HG02852 (cell line): ENCODE measurements at regions not wholly inside any gene's neighbourhood (a gene's known extent, or its start where the extent isn't known, plus 50 kb on each side); places are given as distances from the start of the nearest gene placed in this dataset.
"Not testable (repeated sequence)": the region's sequence is repeated elsewhere in the genome, so short reads cannot be mapped to it uniquely, and the experiment has no call there.

Experiments
- ATAC-seq: cut with Tn5 transposase; IDR thresholded peaks from one replicate; pipeline ENCODE4 v1.9.1; 2021; ENCODE audit warnings: mild to moderate bottlenecking, moderate library complexity; ENCODE audit not compliant: unreplicated experiment

- ATAC-seq: no peak
These were observed 180.2 kb upstream of the EOLA2 start for GRCh38 chrX:150118476-150118875.

DNA sequence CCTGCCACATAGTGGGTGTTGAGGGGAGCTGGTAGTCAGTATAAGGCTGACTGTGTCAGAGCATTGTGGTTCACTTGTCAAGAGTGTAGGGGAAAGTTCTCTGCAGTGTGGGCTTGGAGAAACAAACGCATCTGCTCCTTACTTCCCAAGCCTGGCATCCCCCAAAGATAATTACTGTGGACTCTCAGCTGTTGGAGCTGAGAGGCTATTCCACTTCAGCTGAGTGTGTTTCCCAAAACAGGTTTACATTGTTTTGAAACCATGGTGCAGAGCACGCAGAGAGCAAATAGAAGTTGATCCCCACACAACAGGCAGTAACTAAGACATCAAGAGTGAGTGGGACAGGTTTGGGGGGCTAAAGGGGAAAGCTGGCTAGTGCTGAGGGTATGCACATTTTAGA is 181.0 kb upstream of the EOLA2 start:
- no peak for ATAC-seq

- not testable (repeated sequence) for ATAC-seq
These were observed 186.8 kb upstream of the EOLA2 start for GRCh38 chrX:150125045-150125444.

DNA sequence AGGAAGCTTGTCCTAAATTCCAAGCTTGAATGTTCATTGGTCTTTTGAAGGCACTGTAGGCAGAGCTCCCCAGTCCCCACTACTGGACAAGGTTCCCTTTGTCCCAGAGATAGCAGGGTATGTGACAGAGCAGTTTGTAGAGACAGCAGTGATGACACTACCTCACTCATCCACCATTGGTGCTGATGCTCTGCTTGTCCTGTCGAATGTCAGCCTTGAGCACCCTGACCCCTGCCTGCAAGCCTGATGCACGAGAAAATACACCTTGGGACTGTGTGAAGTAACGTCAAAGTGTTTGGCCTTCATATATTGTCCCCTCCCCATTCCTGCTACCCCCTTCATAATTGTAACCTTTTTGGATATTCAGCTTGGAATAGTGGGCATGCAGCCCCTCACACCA is 188.9 kb upstream of the EOLA2 start:
- ATAC-seq: no peak

- ATAC-seq: no peak
These were observed 205.6 kb upstream of the EOLA2 start for GRCh38 chrX:150143721-150144440.

DNA sequence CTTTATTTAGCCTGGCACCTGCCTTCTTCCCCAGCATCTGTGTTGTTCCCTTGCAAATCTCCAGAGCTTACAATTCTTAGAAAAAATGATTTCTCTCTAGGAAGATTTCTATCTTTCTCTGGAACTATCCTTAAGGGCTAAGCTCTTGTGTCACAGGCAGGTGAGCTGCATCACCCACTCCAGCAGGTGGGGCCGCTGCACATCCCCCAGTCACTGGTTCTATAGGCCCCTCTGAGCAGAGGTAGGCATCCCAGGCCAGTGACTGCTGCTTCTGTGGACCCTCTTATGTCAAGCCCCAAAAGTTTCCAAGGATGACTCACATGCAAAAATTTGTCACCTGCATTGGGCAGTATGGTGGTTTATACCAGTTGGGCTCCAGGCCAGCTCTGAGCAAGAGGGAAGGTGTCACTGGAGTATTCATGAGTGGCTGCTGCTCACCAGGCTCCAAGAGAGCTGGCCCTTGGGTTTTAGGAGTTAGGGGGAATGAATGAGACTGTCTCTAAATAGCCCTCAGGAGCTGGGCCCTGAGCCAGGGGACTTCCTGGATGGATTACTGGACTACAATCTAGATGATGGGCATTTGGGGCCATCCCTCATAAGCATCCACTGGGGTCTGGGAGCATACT is 208.1 kb upstream of the EOLA2 start:
- ATAC-seq: no peak

DNA sequence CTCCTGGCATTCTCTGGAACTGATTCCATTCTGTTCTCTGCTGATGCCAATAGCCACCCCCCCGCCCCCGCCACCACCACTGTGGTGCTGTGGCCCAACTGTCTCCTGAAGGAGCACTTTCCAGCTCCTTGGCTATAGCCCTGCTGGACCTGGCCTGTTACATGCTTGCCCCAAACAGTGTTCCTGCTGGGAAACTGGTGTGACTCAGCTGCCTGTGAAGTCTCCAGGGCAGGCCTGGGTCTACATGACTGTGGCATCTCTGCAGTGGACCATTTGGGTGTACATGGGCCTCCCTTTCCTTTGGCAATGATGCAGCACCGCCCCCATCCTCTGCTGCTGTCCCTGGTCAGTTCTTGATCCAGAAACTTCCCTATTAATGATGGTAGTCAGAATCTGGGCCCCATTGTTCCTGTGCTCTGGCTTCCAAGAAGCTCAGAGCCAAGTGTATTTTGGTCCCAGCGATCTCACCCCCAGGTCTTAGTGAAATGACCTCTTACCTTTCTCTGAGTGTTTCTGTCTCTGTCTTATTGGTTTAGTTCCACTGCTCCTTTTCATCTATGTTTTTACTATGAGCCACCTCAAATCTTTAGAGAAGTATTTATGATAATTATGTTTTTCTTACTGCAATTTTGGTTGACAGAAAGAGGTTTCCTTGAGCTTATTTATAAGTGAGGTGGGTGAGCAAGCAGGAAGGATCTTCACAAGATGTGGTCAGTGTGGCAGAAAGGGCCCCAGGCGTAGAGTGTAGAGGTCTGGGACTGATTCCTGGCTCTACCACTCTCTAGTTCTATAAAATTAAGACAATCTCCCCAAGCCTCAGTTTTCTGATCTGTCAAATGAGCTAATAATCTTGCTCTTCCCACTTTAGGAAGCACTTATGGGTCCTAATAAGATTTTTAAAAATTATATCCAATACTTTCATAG is 210.7 kb upstream of the EOLA2 start:
- ATAC-seq: no peak

DNA sequence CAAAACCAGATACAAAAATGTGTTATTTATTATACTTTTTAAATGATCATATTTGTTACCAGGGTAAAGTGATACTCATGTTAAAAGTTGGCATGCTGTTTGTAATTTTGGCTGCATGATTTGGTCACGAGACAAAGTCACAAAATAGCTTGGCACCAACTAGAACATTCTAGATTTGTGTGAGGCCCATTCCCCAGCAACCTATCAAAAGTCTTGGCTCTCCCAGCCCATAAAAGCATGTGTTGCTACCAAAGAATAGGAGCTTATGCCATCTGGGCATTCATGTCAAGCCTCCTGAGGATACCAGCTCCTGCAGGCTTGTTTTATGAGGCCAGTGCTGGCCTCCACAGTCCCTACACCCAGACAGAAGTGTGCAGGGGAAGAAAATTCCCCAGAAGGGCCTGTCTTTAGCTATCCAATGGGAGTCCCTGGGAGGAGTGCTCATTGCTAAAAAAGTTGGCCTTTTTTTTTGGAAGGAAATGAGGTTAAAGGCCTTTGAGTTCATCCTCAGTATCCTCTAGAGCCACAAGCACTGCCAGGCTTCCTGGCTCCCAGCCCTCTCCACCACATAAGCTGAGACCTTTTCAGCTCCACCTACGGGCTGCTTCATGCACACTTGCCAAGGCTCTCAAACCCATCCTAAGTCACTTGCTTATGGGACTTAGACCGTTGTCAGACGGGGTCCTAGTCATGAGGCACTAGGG is 211.9 kb upstream of the EOLA2 start:
- no peak for ATAC-seq

GRCh38 chrX:150150780-150151125 is 212.4 kb upstream of the MAMLD1 start:
- ATAC-seq: no peak

DNA sequence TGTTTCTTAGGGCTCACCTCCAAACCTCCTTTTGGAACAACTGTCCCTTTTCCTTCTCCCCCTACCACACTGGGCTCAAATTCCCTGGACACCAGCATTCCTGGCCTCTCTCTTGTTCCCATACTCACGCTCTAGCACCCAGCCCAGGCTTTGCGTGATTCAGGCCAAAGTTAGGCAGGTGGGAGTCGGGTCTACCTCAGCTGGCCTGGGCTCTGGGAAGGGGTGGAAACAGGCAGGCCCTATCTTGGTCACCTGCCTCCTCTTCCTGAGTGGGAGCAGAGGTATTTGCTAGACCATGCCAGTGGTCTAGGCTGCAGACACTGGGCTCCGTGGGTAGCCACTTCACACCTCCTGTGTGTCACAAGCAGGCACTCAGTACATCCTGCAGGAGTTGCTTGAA is 211.1 kb upstream of the MAMLD1 start:
- no peak for ATAC-seq

DNA sequence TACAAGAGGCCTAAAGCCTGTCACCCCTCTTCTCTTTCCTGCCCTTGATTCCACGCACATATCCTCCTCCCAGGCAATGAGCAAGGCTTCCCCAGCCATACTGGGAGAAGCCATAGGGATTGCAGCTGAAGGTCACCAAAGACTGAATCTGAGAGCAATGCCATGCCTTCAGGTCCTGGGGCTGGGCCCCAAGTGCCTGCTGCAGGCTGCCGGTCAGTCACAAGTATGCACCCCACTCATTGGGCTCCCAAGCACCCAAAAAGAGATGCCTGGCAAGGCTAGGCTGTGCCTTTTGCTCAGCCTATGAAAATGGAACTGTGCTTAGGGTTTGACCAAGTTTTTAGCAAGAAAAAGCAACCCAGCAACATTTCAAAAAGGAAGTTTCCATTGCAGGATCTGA is 210.6 kb upstream of the MAMLD1 start:
- ATAC-seq: no peak

GRCh38 chrX:150155436-150156035 is 207.6 kb upstream of the MAMLD1 start:
- ATAC-seq: no peak

DNA sequence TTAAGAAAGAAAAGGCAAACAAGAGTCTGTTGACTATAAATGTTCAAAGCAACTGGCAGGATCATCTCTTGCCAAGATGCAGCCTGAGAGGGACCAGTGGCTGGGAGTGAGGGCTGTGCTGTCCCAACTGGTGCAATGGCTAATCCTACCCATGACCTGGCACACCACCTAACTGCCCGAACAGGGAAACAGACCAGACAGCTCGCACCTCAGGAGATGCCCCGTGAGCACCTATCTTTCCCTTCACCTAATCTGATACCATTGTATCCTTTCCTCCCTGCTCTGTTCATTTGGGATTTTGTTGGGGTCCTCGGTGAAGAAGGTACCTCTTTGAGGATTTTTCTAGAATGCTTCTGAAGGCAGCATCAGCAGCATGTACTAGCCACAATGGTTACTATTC is 206.5 kb upstream of the MAMLD1 start:
- no peak for ATAC-seq

DNA sequence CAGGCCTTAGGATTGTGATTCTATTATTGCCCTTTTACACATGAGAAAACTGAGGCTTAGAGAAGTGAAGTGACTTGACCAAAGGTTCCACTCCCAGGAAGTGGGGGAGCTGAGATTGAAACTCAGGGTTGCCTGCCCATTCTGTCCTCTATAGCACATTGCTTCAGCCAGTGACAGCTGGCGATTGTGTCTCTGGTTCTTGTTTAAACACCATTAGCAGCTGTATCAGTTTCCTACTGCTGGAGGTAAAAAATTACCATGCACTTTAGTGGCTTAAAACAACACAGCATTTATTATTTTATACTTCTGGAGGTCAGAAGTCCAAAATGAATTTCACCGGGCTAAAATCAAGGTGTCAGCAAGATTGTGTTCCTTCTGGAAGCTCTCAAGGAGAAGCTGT is 205.8 kb upstream of the MAMLD1 start:
- ATAC-seq: no peak

- no peak for ATAC-seq
These were observed 204.4 kb upstream of the MAMLD1 start for GRCh38 chrX:150158554-150159332.

- no peak for ATAC-seq
These were observed 203.6 kb upstream of the MAMLD1 start for GRCh38 chrX:150159537-150159936.

DNA sequence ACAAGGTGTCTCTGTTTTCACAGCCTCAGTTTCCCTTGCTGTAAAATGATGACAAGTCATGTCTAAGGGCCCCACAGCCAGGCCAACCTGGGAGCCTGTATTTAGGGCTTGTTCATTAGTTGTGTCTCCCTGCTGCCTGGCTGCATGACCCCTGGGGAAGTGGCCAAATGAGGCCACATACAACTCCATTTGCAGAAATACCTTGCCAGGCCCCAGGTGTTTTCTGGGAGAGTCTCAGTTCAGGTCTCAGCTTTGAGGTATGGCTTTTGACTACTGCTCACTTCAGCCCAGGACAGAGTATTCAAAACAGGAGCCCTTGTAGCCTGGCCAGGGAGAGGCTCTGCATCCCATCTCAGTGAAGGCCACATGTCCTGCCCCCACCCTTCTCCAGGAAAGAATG is 202.5 kb upstream of the MAMLD1 start:
- no peak for ATAC-seq

- ATAC-seq: no peak
These were observed 201.9 kb upstream of the MAMLD1 start for GRCh38 chrX:150161193-150161592.

DNA sequence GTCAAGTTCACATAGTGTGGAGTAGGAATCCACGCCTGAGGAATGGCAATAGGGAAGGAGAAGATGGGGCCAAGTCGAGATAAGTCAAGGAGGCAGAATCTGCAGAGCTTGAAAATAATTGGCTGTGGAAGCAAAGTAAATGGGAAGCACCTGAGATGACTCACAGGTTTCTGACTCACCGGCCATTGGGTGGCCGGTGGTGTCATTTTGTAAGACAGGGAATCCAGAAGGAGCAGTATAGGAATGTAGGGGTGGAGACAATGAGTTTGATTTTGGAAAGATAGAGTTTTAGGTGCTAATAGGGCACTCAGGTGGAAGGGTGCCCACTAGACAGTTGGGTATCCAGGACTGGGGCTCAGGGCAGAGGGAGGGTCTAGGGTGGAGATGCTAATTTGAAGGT is 201.0 kb upstream of the MAMLD1 start:
- no peak for ATAC-seq
